GM06990 (cell line): ENCODE measurements at regions not wholly inside any gene's neighbourhood (a gene's known extent, or its start where the extent isn't known, plus 50 kb on each side); places are given as distances from the start of the nearest gene placed in this dataset.

Source experiments
- DNase-seq: peaks from one replicate; pipeline ENCODE4 v3.0.0-alpha.2; 2011; ENCODE audit not compliant: insufficient read length; ENCODE audit errors: extremely low read depth
- H3K27me3 ChIP-seq: replicated peaks from 2 replicates; pipeline ENCODE4 v1.6.0; 2011; ENCODE audit warnings: low read length; ENCODE audit not compliant: control insufficient read depth, insufficient read depth
- H3K36me3 ChIP-seq: 2 replicates; pipeline ENCODE4 v1.5.1; 2011; ENCODE audit warnings: low read length; ENCODE audit not compliant: control insufficient read depth, insufficient read depth
- H3K4me3 ChIP-seq: replicated peaks from 2 replicates; pipeline ENCODE4 v1.5.1; 2011; ENCODE audit warnings: low read depth, mild to moderate bottlenecking, control low read depth, low read length
- CTCF ChIP-seq: IDR thresholded peaks from 2 replicates; pipeline ENCODE4 v1.5.1; 2011; ENCODE audit warnings: low read length, control low read depth, mild to moderate bottlenecking, inconsistent platforms; ENCODE audit not compliant: insufficient read depth, poor library complexity, severe bottlenecking

- H3K27me3 ChIP-seq = no peaks in the 10 kb centered on the region
- no peak for TF ChIP-seq CTCF
- no peaks in the 10 kb centered on the region for H3K36me3 ChIP-seq
- DNase-seq = peak; percentile 78
- no peak overlapping the region for H3K4me3 ChIP-seq
Observed at GRCh38 chr9:111985315-111985714, 88.7 kb downstream of the UGCG start.

DNA sequence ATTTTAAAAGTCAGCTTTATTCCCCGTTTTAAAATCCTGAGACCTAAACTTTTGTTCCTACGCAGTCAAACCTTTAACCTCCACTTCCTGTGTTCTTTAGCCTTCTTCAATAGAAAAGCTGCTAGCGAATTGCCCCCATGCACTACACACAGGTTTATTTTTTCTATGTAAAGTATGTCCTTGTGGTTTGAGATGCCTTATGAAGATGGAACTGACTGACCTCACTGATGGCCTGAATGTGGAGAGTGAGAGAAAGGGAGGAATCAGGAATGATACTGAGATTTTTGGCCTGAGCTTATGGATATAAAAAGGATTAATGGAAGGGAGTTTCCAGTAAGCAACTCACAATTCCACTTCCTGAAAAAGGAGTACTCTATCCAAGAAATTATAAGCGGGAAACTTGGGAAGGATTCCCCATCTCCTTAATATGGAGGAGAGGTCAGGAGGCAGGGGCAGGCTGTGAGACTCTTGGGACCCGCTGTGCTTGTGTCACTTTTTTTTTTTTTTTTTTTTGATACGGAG is 89.5 kb downstream of the UGCG start:
- no peak for DNase-seq
- H3K36me3 ChIP-seq = no peaks in the 10 kb centered on the region
- H3K4me3 ChIP-seq = no peak overlapping the region
- no peak for TF ChIP-seq CTCF
- no peaks in the 10 kb centered on the region for H3K27me3 ChIP-seq
